GM18498 (cell line): ENCODE measurements at regions not wholly inside any gene's neighbourhood (a gene's known extent, or its start where the extent isn't known, plus 50 kb on each side); places are given as distances from the start of the nearest gene placed in this dataset.
A peak's percentile ranks its signal among the peaks of the same experiment; 100 is the strongest.

ENCODE experiments used
- ATAC-seq: cut with Tn5 transposase; IDR thresholded peaks from one replicate; pipeline ENCODE4 v1.9.1; 2021; ENCODE audit warnings: mild to moderate bottlenecking, moderate library complexity; ENCODE audit not compliant: unreplicated experiment

- no peak for ATAC-seq
Observed at GRCh38 chr10:61548364-61548763, 95.2 kb upstream of the TMEM26 start.

GRCh38 chr10:61547297-61547696 is 94.1 kb upstream of the TMEM26 start:
- no peak for ATAC-seq

- ATAC-seq, result no peak
Observed at GRCh38 chr10:61545170-61545569, 92.0 kb upstream of the TMEM26 start.

- peak; percentile 62 for ATAC-seq
Observed at GRCh38 chr10:61543831-61544230, 90.7 kb upstream of the TMEM26 start.

- ATAC-seq, result no peak
Observed at GRCh38 chr10:61542596-61542995, 89.4 kb upstream of the TMEM26 start.

- ATAC-seq, result no peak
Observed at GRCh38 chr10:61541960-61542359, 88.8 kb upstream of the TMEM26 start.

- ATAC-seq, result no peak
Observed at GRCh38 chr10:61539876-61540275, 86.7 kb upstream of the TMEM26 start.

GRCh38 chr10:61529208-61529607 is 76.0 kb upstream of the TMEM26 start:
- ATAC-seq, result no peak

GRCh38 chr10:61503051-61503450 is 49.9 kb upstream of the TMEM26 start:
- ATAC-seq, result no peak
